ENCODE measurements at regions not wholly inside any gene's neighbourhood (a gene's known extent, or its start where the extent isn't known, plus 50 kb on each side); places are given as distances from the start of the nearest gene placed in this dataset.

DNA sequence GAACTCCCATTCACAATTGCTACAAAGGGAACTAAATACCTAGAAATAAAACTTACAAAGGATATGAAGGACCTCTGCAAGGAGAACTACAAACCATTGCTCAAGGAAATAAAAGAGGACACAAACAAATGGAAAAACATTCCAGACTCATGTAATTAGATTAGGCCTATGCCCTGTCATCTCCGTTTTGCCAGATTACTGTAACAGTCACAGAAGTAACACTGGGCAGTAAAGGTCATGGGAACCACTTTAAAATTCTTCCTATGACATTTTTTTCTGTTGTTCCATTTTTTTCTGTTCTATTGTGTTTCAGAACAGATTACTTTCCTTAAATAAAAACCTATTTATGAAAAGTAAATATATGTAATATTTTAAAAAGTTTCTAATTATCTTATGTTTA, 199.4 kb upstream of the CENPE start:
- TF ChIP-seq CTCF (IDR thresholded peaks at IDR 0.05) (no peak), ZFX (IDR thresholded peaks at IDR 0.05; ENCODE audit: borderline replicate concordance) (no peak)

Measured in 22Rv1 (cell line).